Stimulated activated CD8-positive, alpha-beta memory T cell treated with anti-CD3 and anti-CD28 coated beads, Interleukin-4, amount 100 ng/mL, for 48 hours (primary cell): ENCODE measurements at regions not wholly inside any gene's neighbourhood (a gene's known extent, or its start where the extent isn't known, plus 50 kb on each side); places are given as distances from the start of the nearest gene placed in this dataset.
"Not testable (repeated sequence)": the region's sequence is repeated elsewhere in the genome, so short reads cannot be mapped to it uniquely, and the experiment has no call there.

Source experiments
- DNase-seq: peaks from one replicate; pipeline ENCODE4 v3.0.0-alpha.2; 2020

DNA sequence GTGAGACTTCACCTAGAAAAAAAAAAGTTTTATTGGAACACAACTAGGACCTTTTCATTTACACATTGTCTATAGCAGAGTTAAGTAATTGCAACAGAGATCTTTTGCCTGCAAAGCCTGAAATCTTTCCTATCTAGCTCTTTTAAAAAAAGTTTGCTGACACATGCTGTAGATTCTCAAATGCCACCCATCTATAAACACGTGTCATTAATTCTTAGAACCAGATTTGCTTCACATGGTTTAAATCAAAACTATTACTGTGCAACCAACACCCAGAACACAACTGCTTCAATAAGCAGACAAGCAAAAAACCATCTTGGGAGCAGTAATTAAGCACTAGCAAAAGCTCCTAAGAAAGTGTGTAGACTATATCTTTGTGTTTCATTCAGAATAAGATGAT lies 55.0 kb downstream of the OXSM start:
- no peak for DNase-seq

DNA sequence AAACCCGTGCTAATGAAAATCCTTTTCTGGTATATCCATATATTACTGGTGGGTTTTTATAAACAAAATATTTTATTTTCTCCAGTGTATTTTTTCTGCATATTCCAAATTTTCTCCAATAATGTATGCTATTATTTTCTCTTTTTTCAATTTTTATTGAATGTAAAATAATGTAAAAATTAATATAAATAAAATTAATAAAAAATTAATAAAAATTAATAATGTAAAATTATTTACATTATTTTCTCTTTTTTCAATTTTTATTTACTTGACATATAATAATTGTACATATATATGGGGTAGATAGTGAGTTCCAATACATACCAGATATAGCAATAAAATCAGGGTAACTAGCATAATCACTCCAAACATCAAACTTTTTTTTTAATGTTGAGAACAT lies 56.4 kb downstream of the OXSM start:
- no peak for DNase-seq

DNA sequence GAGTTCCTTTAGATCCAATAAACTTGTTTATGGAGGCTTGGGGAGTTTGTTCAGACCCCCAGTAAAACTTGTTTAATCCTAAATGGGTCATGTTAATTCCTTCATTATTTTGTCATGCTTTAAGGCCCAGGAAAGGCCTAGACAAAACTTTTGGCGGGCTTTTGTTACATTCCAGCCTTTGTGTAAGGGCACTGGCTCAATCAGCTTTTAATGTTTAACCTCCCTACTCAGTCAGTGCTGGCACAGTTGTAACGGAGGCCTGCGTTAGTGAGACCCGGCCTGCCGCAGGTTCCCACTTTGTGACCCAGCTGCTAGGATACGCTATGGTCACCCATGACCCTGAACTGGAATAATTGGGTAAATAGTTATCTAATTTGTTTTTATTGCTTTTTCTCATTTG lies 59.2 kb downstream of the OXSM start:
- DNase-seq, result no peak

DNA sequence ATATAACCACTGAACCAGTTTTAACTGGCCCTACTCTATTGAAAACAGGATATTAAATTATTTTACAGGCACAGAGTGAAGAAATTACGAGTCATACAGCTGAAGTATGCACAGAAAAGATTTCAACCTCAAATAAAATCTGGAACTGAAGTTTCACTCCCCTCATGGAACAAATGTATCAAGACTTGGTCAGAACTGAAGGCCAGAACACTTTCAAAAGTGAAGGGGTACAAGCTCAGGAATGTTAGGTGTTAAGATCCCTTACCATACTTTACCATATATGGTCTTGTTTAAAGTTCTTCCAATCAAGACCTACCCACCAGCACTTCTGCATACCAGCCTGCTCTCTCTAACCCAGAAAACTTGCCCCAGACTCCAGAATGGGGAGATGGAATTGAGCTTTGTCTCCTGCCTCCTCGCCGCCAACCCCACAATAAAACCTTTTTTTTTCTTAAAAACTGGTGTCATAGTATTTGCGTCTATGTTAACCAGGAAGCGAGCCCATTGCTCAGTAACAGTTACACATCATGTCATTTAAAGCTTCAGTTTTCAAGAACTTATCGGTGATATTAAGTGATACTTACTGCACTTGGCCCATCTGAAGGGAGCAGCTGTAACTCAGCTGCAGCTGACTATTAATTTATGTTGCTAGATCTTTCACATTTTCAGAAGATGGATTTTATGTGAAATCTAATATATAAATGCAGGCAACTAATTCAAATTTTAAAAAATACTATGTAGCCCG lies 59.9 kb downstream of the OXSM start:
- no peak for DNase-seq

DNA sequence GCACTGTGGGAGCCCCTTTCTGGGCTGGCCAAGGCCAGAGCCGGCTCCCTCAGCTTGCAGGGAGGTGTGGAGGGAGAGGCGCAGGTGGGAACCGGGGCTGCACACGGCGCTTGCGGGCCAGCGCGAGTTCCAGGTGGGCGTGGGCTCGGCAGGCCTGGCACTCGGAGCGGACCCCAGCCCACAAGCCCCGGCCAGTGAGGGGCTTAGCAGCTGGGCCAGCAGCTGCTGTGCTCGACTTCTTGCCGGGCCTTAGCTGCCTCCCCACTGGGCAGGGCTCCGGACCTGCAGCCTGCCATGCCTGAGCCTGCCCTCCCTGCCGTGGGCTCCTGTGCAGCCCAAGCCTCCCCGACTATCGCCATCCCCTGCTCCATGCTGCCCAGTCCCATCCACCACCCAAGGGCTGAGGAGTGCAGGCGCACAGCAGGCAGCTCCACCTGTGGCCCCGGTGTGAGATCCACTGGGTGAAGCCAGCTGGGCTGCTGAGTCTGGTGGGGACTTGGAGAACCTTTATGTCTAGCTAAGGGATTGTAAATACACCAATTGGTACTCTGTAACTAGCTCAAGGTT lies 61.9 kb downstream of the OXSM start:
- DNase-seq, result not testable (repeated sequence)

DNA sequence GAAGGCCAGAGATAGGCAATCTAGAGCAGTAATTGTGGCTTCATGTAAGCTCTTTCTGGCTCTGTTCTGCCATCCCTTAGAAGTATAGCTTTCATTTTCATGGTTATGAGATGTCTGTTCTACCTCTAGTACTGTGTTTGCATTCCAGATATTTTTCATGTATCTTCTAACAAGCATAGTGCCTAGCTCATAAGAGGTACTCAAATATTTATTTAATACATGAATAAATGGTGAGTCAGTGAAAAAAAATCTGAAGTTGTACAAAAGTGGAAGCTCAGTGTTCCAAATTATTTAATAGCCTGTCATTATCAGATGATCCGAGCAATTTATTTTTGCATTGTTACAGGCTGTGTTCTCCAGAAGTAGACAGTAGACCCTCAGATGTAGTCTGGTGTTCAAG lies 64.3 kb downstream of the OXSM start:
- no peak for DNase-seq

DNA sequence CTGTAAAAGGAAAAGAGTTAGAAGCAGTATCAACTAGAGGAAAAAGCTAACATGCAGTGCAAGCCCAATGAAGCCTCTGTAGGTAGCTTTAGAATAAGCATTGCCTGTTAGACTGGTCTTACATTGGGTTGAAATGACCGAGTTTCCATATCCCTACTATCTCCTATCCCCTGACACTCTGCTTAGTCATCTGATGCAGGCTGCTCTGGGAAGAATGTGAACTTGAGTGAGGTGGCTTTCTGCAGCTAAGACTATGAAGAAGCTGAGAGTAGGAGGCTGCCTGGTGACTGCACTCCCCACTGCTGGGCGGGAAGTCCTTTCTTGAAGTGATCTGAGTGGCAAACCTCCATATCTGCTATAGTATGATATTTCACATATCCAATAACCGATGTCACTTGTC lies 64.7 kb downstream of the OXSM start:
- DNase-seq, result no peak

DNA sequence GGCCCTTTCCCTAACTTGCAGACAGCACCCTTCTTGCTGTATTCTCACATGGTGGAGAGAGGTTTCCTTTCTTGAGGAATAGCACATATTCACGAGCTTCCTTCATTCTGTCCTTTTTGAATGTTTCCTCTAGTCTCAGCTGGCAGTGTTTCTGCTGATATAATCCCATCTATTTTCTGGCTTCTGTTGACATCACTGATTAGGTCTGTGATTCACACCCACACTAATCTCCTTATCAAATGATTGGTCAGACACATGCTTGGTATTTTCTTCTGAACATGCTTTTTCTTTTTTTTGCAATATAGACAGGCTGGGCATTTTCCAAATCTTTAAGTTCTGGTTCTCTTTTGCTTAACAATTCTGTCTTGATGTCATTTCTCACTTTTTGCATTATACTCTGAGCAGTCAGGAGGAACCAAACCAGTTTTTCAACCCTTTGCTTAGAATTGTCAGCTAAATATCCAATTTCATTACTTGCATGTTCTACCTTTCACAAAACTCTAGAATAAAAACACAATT lies 65.4 kb downstream of the OXSM start:
- no peak for DNase-seq

DNA sequence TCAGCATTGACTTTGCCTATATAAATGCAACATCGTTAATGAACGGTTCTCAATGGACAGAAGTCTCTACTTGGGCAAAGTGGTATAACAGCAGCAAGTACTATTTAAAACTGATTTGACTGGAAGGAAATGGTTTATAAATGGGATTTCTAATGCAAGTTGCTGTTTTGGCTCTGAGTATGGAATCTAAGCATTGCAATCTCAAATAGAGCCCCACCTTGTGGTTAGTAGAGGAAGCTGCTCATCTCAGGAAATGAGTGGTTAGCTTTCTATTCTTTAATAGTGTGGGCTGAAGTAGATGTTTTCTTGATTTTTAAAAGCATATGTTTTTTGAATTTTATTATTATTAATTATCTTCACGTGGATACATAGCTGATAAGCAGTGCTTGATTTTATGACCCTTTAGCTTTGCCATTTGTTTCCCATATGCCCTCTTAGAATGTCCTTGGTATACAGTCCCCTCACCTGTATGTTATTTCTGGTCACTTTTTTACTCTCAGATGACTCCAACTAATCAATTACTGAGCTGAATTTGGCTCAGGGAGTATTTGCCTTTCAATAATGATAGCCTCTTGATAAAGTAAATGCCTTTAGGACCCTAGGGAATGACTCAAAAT lies 67.1 kb downstream of the OXSM start:
- DNase-seq, result no peak

DNA sequence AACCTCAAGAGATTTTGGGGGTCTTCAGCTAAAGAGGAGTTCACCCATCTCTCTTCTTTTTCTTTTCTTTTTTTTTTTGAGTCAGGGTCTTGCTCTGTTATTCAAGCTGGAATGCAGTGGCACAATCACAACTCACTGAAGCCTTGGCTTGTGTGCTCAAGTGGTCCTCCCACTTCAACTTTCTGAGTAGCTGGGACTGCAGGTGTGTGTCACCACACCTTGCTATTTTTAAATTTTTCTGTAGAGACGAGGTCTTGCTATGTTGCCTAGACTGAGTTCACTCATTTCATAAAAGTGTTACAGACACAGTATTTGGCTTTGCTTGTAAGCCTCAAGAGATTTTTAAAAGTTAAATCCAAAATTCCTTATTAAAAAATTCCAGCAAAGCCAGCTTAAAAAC lies 71.7 kb downstream of the OXSM start:
- no peak for DNase-seq

DNA sequence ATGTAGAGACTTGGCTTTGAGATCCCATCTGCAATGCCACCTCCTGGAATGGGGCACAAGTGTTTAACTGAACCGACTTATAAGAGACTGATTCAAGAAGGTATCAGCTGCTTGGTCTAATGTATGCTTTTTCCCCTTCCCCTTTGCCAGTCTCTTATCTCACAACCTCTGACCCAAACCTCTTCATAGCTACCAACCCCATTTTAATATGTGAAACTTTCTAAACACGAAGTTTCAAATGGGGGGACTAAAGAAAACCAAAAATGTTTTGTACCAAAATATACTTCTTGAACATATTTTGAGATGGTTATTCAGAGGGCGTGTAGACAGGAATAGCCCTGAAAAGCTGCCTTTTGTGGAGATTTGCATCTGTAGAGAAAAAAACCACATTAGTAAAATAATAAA lies 73.1 kb downstream of the OXSM start:
- DNase-seq, result no peak

DNA sequence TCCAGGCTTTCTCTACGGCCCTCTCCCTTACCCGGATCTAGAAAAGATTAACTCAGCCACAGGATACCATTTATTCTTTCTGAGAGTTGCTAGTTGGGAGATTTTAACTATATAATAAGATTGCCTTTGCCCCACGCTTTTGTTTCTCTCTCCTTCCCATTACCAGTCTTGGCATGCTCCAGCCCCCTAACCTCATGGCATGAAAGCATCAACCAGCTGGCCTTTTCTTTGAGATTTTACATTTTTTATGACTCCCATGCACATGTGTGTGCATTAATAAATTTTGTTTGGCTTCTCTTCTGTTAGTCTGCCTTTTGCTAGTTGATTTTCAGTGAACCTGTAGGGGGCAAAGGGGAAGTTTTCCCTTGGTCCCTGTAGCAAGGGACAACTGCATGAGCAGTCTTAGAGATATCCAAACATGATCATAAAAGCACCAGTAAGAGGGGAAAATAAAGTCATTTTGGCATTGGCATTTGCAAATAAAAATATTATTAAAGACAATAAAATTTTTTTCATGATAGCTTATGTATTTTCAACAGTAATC lies 73.6 kb downstream of the OXSM start:
- DNase-seq, result no peak

DNA sequence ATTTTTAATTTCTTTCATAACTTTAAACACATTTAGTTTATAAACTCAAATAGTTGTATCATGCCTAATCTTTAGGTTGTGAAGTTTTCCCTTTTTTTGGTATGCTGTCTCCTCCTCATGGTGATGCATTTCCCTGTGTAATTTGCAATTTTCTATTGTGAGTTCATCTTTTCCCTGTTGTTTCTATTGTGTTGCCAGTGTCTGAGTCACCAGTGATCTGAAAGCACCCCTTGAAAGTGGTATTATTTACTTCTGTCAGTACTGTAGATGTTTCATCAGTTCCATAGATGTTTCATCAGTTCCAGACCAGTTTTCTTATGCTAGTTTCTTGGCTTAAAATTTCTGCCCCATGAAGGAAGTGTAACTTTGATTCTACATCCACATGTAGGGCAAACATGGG lies 80.6 kb downstream of the OXSM start:
- DNase-seq, result no peak

DNA sequence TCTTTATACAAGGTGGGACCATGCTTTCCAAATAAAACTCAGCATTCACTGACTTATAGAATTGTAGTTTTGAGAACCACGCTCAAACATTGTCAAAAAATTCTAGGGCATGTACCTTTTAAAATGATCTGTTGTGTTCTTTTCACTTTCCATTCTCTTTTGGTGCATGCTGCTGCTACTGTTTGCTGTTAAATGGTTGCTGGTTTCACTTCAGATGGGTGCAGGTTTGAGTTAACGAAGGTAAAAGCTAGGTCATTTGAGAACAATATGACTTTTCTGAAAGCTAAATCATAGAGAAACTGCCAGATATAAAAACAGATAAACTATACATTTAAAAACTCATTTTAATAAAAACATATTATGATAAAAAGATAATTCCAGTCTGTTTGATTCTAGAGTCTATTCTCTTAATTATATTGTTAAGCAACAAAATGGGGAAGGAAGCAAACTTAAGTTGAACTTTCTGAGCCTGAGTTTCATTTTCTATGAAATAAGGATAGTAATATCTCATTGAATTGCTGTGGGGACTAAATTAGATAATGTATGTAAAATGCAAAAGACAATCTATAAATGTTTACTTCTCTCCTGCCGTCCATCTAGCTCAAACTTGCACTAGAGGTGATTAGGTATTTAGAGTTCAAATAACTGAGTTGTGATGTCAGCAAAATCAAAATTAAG lies 82.4 kb downstream of the OXSM start:
- DNase-seq, result no peak

DNA sequence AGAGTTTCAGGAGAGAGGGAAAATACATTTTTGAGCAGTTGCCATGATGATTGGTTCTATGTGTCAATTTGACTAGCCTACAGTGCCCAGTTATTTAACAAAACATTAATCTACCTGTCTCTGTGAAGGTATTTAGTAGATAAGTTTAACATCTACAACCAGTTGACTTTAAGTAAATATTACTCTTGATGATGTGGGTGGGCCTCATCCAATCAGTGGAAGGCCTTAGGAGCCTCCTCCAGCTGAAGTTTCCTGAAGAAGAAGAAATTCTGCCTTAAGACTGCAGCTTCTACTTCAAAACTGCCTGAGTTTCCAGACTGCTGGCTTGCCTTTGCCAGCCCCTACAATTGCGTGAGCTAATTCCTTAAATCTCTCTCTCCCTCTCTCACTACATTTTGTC lies 93.6 kb downstream of the OXSM start:
- DNase-seq, result no peak

DNA sequence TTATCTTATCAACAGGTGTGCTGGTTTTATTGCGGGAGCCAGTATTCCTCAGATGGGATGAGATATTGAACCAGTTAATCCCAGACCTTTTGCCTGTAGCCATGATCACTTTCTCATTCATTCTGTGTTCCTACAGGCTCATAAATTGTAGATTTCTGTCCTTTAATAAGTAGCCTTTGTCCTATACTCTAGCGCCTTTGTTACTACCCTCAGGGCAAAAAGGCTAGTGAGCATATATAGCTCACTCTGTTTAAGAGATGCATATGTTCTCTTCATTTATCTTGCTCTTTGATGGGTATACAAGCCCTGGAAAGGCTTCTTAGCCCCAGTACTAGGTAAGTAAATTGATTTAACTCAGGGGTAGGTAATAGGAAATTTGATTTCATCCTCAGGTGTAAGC lies 95.1 kb downstream of the OXSM start:
- no peak for DNase-seq

DNA sequence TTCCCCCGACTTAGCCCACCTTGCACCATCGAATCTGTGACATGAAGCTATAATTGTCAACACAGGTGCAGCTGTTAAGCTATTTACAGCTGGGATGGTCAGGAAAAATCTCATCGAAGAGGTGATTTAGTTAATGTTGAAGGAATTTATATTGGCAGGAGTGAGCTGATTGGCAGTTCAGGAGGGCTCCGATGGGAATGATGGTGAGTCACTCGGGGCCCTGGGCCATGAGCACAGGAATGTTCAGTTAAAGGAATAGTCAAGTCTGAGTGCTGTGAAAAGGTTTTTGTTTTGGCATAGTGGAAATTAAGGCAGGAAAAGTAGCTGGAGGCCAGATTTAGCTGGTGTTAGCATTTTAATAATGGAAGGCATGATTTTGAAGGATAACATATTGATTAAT lies 95.7 kb downstream of the OXSM start:
- DNase-seq, result no peak

DNA sequence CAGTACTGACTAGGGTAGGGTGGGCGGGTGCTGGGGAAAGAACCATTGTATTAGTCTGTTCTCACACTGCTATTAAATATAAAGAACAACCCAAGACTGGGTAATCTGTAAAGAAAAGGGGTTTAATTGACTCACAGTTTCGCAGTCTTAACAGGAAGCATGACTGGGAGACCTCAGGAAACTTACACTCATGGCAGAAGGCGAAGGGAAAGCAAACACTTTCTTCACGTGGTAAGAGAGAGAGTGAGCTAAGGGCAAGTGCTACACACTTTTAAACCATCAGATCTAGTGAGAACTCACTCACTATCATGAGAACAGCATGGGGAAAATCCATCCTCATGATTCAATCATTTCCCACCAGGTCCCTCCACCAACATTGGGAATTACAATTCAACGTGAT lies 98.0 kb downstream of the OXSM start:
- no peak for DNase-seq

DNA sequence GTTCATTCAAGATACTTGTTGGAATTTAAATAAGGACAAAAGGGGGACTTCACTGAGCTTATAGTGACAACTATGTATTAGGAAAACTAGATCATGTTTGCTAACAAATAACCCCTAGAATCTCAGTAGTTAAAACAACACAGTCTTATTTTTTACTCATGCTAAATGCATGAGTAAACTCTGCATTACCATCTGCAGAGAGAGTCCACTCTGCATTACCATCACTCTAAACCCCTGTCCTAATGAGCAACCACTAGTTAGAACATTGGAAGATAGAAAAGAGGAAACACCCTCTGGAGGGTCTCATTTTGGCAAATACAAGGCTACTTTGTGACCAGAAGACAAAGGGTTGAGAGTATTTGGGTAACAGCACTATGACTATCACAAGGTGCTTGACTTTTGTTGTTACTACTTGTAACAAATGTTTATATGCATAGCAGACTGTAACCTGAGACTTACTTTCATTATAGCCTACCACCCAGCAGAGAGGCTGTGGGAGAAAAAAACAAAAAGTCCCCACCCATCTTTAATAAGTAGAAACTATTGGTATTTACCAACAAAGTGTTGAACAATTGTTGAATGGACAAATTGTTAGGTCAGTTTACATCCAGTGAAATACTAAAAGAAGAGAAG lies 99.1 kb downstream of the OXSM start:
- DNase-seq, result no peak

DNA sequence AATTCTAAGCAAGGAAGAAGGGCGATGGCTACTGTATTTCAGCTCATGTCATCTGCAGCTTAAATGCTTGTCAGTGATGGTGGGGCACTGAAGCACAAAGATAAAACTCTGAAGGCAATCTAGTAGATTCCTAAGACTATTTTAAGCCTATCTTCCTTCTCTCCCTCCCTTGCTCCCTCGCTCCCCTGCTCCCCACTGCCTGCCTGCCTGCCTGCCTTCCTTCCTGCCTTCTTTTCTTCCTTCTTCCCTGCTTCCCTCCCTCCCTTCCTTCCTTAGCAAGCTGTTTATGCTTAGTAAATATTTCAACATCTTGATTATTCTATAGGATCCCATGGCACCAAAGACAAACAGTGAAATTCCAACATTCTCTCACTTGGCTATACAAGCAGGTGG lies 99.6 kb downstream of the OXSM start:
- DNase-seq, result no peak

DNA sequence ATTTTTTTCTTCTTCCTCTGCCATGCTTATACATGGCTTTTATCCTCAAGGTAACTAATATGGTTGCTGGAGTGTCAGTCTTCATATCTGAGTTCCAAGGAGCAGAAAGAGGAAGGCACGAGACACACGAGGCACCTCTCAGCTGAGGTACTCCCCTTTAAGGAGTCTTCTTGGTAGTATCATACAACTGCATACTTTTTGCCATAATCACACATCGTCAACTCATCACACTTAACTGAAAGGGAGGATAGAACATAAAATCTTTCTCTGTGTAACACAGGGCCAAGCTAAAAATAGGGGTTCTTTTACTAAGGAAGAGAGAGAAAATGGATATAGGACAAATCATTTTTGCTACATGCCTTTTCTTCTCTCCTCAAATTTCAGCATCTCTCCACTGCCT lies 104.2 kb downstream of the OXSM start:
- no peak for DNase-seq

DNA sequence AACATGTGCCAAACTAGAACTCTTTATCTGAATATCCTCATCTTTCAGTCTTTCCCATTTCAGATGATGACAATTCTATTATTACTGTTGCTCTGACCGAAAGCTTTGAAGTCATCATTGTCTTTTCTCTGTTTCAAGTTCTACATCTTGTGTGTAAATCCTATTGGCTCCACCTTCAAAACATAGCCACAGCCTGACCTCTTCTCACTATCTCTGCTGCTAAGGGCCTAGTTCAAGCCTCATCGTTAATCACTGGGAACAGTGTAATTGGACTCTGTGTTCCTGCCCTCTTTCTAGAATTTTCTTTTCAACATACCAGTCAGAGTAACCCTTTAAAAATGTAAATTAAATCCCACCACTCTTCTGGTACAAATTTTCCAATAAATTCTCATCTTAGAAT lies 105.1 kb downstream of the OXSM start:
- DNase-seq, result no peak

DNA sequence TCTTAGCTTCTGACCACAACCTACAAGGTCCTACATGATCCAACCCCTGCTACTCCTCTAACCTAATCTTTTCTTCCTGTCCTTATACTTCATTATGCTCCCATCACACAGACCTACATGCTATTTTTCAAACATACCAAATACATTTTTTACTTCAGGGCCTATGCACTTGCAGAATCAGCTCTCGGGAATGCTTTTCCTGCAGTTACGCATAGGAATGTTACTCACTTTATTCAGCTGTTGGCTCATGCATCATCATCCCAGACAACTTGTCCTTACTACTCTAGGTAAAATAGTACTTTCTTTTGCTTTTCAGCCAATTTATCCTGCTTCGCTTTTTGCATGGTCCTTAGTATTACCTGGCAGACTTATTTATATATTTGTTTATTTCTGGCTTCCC lies 105.6 kb downstream of the OXSM start:
- no peak for DNase-seq
